BE2C (cell line): ENCODE measurements at regions not wholly inside any gene's neighbourhood (a gene's known extent, or its start where the extent isn't known, plus 50 kb on each side); places are given as distances from the start of the nearest gene placed in this dataset.

ENCODE experiments used
- DNase-seq: peaks from one replicate; pipeline ENCODE4 v3.0.0-alpha.2; 2020
- H3K27me3 ChIP-seq: fragments of 250-450 bp; sonication (Bioruptor Pico); 2 replicates; pipeline ENCODE4 v1.5.1; 2020; ENCODE audit warnings: mild to moderate bottlenecking
- H3K36me3 ChIP-seq: fragments of 250-450 bp; sonication (Bioruptor Pico); 2 replicates; pipeline ENCODE4 v1.5.1; 2020; ENCODE audit warnings: mild to moderate bottlenecking
- H3K4me1 ChIP-seq: fragments of 250-450 bp; sonication (Bioruptor Pico); 2 replicates; pipeline ENCODE4 v1.5.1; 2020
- H3K4me3 ChIP-seq: 2 replicates; pipeline ENCODE4 v1.5.1; 2011; ENCODE audit warnings: low read depth, low read length
- H3K9me3 ChIP-seq: fragments of 250-450 bp; sonication (Bioruptor Pico); 2 replicates; pipeline ENCODE4 v1.5.1; 2020
- TF ChIP-seq, protein P1 (sequence below): IDR thresholded peaks from 2 replicates; pipeline ENCODE4 v1.5.1; 2012; ENCODE audit warnings: mild to moderate bottlenecking, low read depth, low read length

- H3K4me1 ChIP-seq = no peaks in the 10 kb centered on the region
- no peaks in the 10 kb centered on the region for H3K27me3 ChIP-seq
- H3K36me3 ChIP-seq = no peaks in the 10 kb centered on the region
- H3K4me3 ChIP-seq = no peak overlapping the region
- TF ChIP-seq, protein P1, sequence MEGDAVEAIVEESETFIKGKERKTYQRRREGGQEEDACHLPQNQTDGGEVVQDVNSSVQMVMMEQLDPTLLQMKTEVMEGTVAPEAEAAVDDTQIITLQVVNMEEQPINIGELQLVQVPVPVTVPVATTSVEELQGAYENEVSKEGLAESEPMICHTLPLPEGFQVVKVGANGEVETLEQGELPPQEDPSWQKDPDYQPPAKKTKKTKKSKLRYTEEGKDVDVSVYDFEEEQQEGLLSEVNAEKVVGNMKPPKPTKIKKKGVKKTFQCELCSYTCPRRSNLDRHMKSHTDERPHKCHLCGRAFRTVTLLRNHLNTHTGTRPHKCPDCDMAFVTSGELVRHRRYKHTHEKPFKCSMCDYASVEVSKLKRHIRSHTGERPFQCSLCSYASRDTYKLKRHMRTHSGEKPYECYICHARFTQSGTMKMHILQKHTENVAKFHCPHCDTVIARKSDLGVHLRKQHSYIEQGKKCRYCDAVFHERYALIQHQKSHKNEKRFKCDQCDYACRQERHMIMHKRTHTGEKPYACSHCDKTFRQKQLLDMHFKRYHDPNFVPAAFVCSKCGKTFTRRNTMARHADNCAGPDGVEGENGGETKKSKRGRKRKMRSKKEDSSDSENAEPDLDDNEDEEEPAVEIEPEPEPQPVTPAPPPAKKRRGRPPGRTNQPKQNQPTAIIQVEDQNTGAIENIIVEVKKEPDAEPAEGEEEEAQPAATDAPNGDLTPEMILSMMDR = no peak
- DNase-seq = no peak
- no peaks in the 10 kb centered on the region for H3K9me3 ChIP-seq
These were observed 79.7 kb downstream of the ADRA2C start for GRCh38 chr4:3845744-3846429.

- no peak overlapping the region for H3K4me3 ChIP-seq
These were observed 81.2 kb downstream of the ADRA2C start for GRCh38 chr4:3847211-3847940.

DNA sequence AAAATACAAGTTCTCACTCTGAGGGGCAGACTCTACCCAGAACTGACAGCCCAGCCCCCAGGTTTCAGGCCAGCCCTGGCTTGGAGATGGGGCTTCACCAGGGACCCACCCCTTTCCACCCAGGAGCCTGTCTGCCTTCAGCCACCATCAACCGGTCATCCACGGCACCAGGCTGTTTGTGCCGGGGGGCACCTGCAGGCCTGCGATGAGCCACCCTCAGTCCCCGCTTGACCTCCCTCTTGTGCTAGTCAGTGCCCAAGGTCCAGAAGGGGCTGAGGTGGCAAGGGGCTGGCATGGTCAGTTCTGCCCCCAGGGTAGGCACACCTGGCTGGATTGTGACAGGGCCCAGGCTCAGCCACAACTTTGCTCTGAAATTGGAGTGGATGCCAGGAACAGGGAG is 82.1 kb downstream of the ADRA2C start:
- Histone ChIP-seq H3K9me3 (no peaks in the 10 kb centered on the region), H3K27me3 (no peaks in the 10 kb centered on the region), H3K4me1 (peaks cover 4% of the 10 kb centered on the region), H3K36me3 (no peaks in the 10 kb centered on the region), H3K4me3 (no peak overlapping the region)
- DNase-seq = no peak
- TF ChIP-seq, protein P1 = no peak

More at GRCh38 chr4:3847211-3847940, 81.2 kb downstream of the ADRA2C start:
- H3K9me3 ChIP-seq = no peaks in the 10 kb centered on the region
- TF ChIP-seq, protein P1 = no peak
- H3K4me1 ChIP-seq = peaks cover 4% of the 10 kb centered on the region
- no peak for DNase-seq
- H3K27me3 ChIP-seq = no peaks in the 10 kb centered on the region
- H3K36me3 ChIP-seq = no peaks in the 10 kb centered on the region

DNA sequence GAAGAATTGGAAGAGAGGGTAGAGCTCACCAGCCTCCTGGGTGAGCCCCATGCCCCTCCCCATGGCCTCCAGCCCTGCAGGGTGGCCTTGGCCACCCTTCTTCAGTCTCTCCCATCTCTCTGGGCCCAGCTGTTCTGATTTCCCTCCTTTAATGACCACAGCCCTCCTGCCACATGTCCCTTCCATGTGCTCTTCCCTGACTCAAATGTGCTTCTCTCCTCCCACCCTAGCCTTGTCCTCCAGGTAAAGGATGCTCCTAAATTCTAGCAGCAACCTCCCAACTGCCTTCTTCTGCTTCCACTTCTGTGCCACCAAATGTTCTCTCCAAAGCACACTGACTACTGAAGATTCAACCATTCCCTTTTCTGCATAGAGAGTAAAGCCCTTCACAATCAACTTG is 83.0 kb downstream of the ADRA2C start:
- peaks cover 4% of the 10 kb centered on the region for H3K4me1 ChIP-seq
- H3K9me3 ChIP-seq = no peaks in the 10 kb centered on the region
- TF ChIP-seq, protein P1 = no peak
- H3K27me3 ChIP-seq = no peaks in the 10 kb centered on the region
- no peak overlapping the region for H3K4me3 ChIP-seq
- H3K36me3 ChIP-seq = no peaks in the 10 kb centered on the region
- DNase-seq = no peak

DNA sequence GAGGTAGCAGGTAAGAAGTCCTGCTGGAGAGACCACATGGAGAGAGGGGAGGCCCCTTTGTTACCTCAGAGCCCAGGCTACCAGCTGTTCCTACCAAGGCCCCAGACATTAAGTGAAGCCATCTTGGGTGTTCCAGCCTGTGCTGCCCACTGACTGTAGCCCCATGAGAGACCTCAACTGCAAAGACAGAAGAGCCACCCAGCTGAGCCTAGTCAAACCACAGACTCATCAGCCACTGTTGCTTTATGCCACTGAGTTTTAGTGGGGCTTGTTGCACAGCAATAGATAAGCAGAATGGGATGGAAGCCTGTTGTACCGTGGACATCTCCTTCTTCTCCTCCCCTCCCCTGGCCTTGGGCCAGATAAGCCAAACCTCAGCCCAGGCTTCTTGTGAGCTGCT is 83.9 kb downstream of the ADRA2C start:
- Histone ChIP-seq H3K9me3 (no peaks in the 10 kb centered on the region), H3K4me1 (peaks cover 4% of the 10 kb centered on the region), H3K36me3 (no peaks in the 10 kb centered on the region), H3K4me3 (no peak overlapping the region), H3K27me3 (no peaks in the 10 kb centered on the region)
- DNase-seq = no peak
- TF ChIP-seq, protein P1 = no peak

DNA sequence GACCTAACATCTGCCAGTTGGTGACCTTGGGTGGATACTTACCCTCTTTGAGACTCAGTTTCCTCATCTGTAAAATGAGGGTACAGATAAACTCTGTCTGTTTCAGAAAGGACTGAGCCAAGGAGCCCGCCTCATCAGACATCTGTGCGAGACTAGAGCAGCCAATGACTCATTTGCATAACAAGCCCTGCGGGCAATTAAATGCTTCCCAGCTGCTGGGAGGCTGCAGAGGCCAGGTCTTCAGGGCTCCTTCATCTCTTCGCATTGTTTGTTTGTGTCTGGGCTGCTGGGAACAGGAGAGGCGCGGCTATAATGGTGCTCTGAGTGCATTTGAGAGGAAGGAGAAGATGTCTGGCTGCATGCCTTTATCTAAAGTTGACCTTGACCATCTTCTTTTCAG is 85.0 kb downstream of the ADRA2C start:
- TF ChIP-seq, protein P1 = no peak
- no peaks in the 10 kb centered on the region for H3K36me3 ChIP-seq
- H3K9me3 ChIP-seq = no peaks in the 10 kb centered on the region
- DNase-seq = no peak
- H3K27me3 ChIP-seq = no peaks in the 10 kb centered on the region; the same call in 1 of the 2 replicates
- no peak overlapping the region for H3K4me3 ChIP-seq
- H3K4me1 ChIP-seq = peaks cover 4% of the 10 kb centered on the region
